H1 (cell line): ENCODE measurements at regions not wholly inside any gene's neighbourhood (a gene's known extent, or its start where the extent isn't known, plus 50 kb on each side); places are given as distances from the start of the nearest gene placed in this dataset.

ENCODE experiments used
- CTCF ChIA-PET: fragments of 300-600 bp; sonication (Branson Sonifier 250); formaldehyde crosslinking; loops from one replicate; lab custom pipeline; 2021; ENCODE audit not compliant: partially characterized antibody; lab: Charles Lee
- POLR2A ChIA-PET: fragments of 300-600 bp; sonication (Branson Sonifier 250); formaldehyde crosslinking; loops from one replicate; lab custom pipeline; 2021; ENCODE audit warnings: inconsistent platforms; ENCODE audit not compliant: partially characterized antibody; lab: Charles Lee
- DNase-seq, 2 experiments: peaks; one replicate each; pipeline versions ENCODE4 v3.0.0 to v3.0.0-alpha.2; 2010 to 2022; ENCODE audit warnings: low spot score in 2 of 2, low read depth in 1 of 2, mixed read lengths in 1 of 2
- FAIRE-seq: peaks from 2 replicates; lab custom pipeline; 2011; peaks lifted over from hg19 to GRCh38; lab: Jason Lieb, UNC
- H2AFZ ChIP-seq: 2 replicates; pipeline ENCODE4 v1.8.1; 2012; ENCODE audit warnings: low read length, inconsistent platforms
- H2AK5ac ChIP-seq: 2 replicates; pipeline ENCODE4 v1.6.1; 2013; ENCODE audit warnings: low read depth, low read length
- H2BK120ac ChIP-seq: replicated peaks from 2 replicates; pipeline ENCODE3; 2013; ENCODE audit warnings: low read depth, low read length, inconsistent platforms
- H2BK12ac ChIP-seq: 2 replicates; pipeline ENCODE4 v1.6.1; 2013; ENCODE audit warnings: low read depth, low read length
- H2BK15ac ChIP-seq: 2 replicates; pipeline ENCODE4 v1.6.1; 2013; ENCODE audit warnings: low read length
- H2BK20ac ChIP-seq: 2 replicates; pipeline ENCODE4 v1.6.1; 2013; ENCODE audit warnings: low read length
- H2BK5ac ChIP-seq: 2 replicates; pipeline ENCODE4 v1.6.1; 2013; ENCODE audit warnings: low read depth, low read length
- H3K14ac ChIP-seq: 2 replicates; pipeline ENCODE4 v1.6.1; 2013; ENCODE audit warnings: inconsistent platforms; ENCODE audit not compliant: insufficient read length
- H3K18ac ChIP-seq: 2 replicates; pipeline ENCODE4 v1.6.1; 2013; ENCODE audit warnings: low read length; ENCODE audit errors: extremely low read depth
- H3K23ac ChIP-seq: 2 replicates; pipeline ENCODE4 v1.6.1; 2013; ENCODE audit warnings: inconsistent platforms; ENCODE audit not compliant: insufficient read length
- H3K23me2 ChIP-seq: 2 replicates; pipeline ENCODE4 v1.6.1; 2013; ENCODE audit warnings: low read depth, low read length
- H3K27ac ChIP-seq: 2 replicates; pipeline ENCODE4 v1.6.1; 2011; ENCODE audit warnings: low read depth, low read length, inconsistent platforms
- H3K27me3 ChIP-seq, 4 experiments: replicated peaks in 1 of 4; 1 replicate in 1 of 4; 2 replicates in 3 of 4; pipeline versions ENCODE4 v1.6.1 to v1.8.1; 2011 to 2013; ENCODE audit warnings: low read length in 3 of 4, mild to moderate bottlenecking in 3 of 4, inconsistent platforms in 2 of 4, mixed read lengths in 2 of 4, moderate library complexity in 1 of 4; ENCODE audit not compliant: control insufficient read depth in 3 of 4, insufficient read depth in 3 of 4; ENCODE audit errors: extremely low read depth in 1 of 4
- H3K36me3 ChIP-seq, 4 experiments: 2 replicates each; pipeline versions ENCODE4 v1.6.1 to v1.8.1; 2011 to 2013; ENCODE audit warnings: mild to moderate bottlenecking in 4 of 4, low read length in 3 of 4, moderate library complexity in 2 of 4, control low read depth in 1 of 4, inconsistent platforms in 1 of 4; ENCODE audit not compliant: insufficient read depth in 4 of 4, control insufficient read depth in 2 of 4
- H3K4ac ChIP-seq: replicated peaks from 2 replicates; pipeline ENCODE3; 2013; ENCODE audit warnings: low read length, low read depth, mixed read lengths, inconsistent platforms; ENCODE audit not compliant: insufficient read length
- H3K4me1 ChIP-seq, 4 experiments: replicated peaks in 1 of 4; 1 replicate in 1 of 4; 2 replicates in 3 of 4; pipeline versions ENCODE4 v1.6.1 to v1.8.1; 2011 to 2013; ENCODE audit warnings: low read length in 3 of 4, inconsistent platforms in 2 of 4, mixed read lengths in 1 of 4; ENCODE audit not compliant: insufficient read depth in 4 of 4, control insufficient read depth in 3 of 4
- H3K4me2 ChIP-seq, 2 experiments: 2 replicates each; pipeline versions ENCODE4 v1.6.1 to v1.8.1; 2011 to 2013; ENCODE audit warnings: low read depth in 2 of 2, low read length in 2 of 2, control low read depth in 1 of 2, inconsistent platforms in 1 of 2, mild to moderate bottlenecking in 1 of 2; ENCODE audit not compliant: insufficient read depth in 1 of 2
- H3K4me3 ChIP-seq, 4 experiments: fragments of 200-600, 300-600 bp in 1 of 4; sonication (generic), shearing (Covaris generic), sonication (Bioruptor Twin) in 1 of 4; 2 replicates each; pipeline versions ENCODE4 v1.5.1 to v1.8.1; 2011 to 2016; ENCODE audit warnings: low read length in 4 of 4, low read depth in 3 of 4, control low read depth in 2 of 4, inconsistent platforms in 2 of 4, mild to moderate bottlenecking in 2 of 4, mixed read lengths in 1 of 4, moderate library complexity in 1 of 4; ENCODE audit not compliant: insufficient read depth in 2 of 4; ENCODE audit errors: extremely low read depth in 1 of 4
- H3K56ac ChIP-seq: replicated peaks from 2 replicates; pipeline ENCODE3; 2013; ENCODE audit warnings: low read depth, mild to moderate bottlenecking, mixed read lengths, low read length, inconsistent platforms; ENCODE audit not compliant: insufficient read length
- H3K79me1 ChIP-seq: 2 replicates; pipeline ENCODE4 v1.6.1; 2013; ENCODE audit warnings: low read depth, low read length, control low read depth
- H3K79me2 ChIP-seq, 2 experiments: 2 replicates each; pipeline versions ENCODE4 v1.6.1 to v1.8.1; 2012 to 2013; ENCODE audit warnings: low read length in 2 of 2, mild to moderate bottlenecking in 2 of 2, inconsistent platforms in 1 of 2; ENCODE audit not compliant: insufficient read depth in 2 of 2, control insufficient read depth in 1 of 2
- H3K9ac ChIP-seq, 4 experiments: replicated peaks in 1 of 4; 1 replicate in 1 of 4; 2 replicates in 3 of 4; pipeline versions ENCODE4 v1.6.1 to v1.8.1; 2011 to 2013; ENCODE audit warnings: low read depth in 3 of 4, low read length in 3 of 4, control low read depth in 2 of 4, mild to moderate bottlenecking in 2 of 4, moderate library complexity in 2 of 4, inconsistent platforms in 1 of 4; ENCODE audit errors: extremely low read depth in 1 of 4
- H3K9me3 ChIP-seq, 2 experiments: 2 replicates each; pipeline versions ENCODE4 v1.6.1 to v1.8.1; 2012 to 2013; ENCODE audit warnings: mild to moderate bottlenecking in 2 of 2, moderate library complexity in 2 of 2, control low read depth in 1 of 2, inconsistent platforms in 1 of 2, low read depth in 1 of 2, low read length in 1 of 2, mixed read lengths in 1 of 2; ENCODE audit not compliant: insufficient read depth in 2 of 2
- H4K20me1 ChIP-seq, 2 experiments: replicated peaks in 1 of 2; 2 replicates each; pipeline versions ENCODE3 to v1.8.1; 2011 to 2013; ENCODE audit warnings: inconsistent platforms in 2 of 2, low read length in 2 of 2, mild to moderate bottlenecking in 1 of 2; ENCODE audit not compliant: insufficient read depth in 2 of 2, control insufficient read depth in 1 of 2
- H4K5ac ChIP-seq: 2 replicates; pipeline ENCODE4 v1.6.1; 2013; ENCODE audit warnings: low read length, low read depth, mixed read lengths, inconsistent platforms; ENCODE audit not compliant: insufficient read length
- H4K8ac ChIP-seq: 2 replicates; pipeline ENCODE4 v1.8.0; 2013; ENCODE audit warnings: mild to moderate bottlenecking, moderate library complexity, low read length, inconsistent platforms; ENCODE audit not compliant: insufficient read depth; ENCODE audit errors: extremely low read depth
- H4K91ac ChIP-seq: replicated peaks from 2 replicates; pipeline ENCODE3; 2013; ENCODE audit warnings: low read length, mixed read lengths, inconsistent platforms; ENCODE audit not compliant: insufficient read length
- EGR1 ChIP-seq: IDR thresholded peaks from 2 replicates; pipeline ENCODE4 v1.6.1; 2011; ENCODE audit warnings: low read depth, low read length, borderline replicate concordance
- GABPA ChIP-seq: IDR thresholded peaks from 2 replicates; pipeline ENCODE4 v1.6.1; 2011; ENCODE audit warnings: mild to moderate bottlenecking, low read length, moderate library complexity, borderline replicate concordance; ENCODE audit not compliant: insufficient read depth
- HDAC2 ChIP-seq, 2 experiments: fragments of 300-600 bp in 1 of 2; sonication (generic) in 1 of 2; IDR thresholded peaks; 2 replicates each; pipeline ENCODE4 v1.6.1; 2011 to 2012; ENCODE audit warnings: low read depth in 2 of 2, low read length in 2 of 2, mild to moderate bottlenecking in 2 of 2, moderate library complexity in 2 of 2, borderline replicate concordance in 1 of 2, inconsistent platforms in 1 of 2
- POU5F1 ChIP-seq: IDR thresholded peaks from 2 replicates; pipeline ENCODE4 v1.6.1; 2011; ENCODE audit warnings: low read depth, mild to moderate bottlenecking, low read length, moderate library complexity
- SIX5 ChIP-seq: IDR thresholded peaks from 2 replicates; pipeline ENCODE4 v1.6.1; 2011; ENCODE audit warnings: mild to moderate bottlenecking, low read depth, low read length
- SRF ChIP-seq: IDR thresholded peaks from 2 replicates; pipeline ENCODE4 v1.6.1; 2011; ENCODE audit warnings: mild to moderate bottlenecking, low read depth, low read length, moderate library complexity
- TBP ChIP-seq: IDR thresholded peaks from 2 replicates; pipeline ENCODE4 v1.6.1; 2011; ENCODE audit warnings: low read depth, low read length, improper control_type of control experiment
- WGBS, 2 experiments: shearing (Covaris generic) in 1 of 2; methylation state at CpG; one replicate each; pipeline versions ENCODE4 v1.1.6 to v1.1.7; 2013 to 2015; ENCODE audit warnings: low lambda C conversion rate in 2 of 2, mixed read lengths in 2 of 2, inconsistent platforms in 1 of 2, low coverage in 1 of 2, missing lambda C conversion rate in 1 of 2; ENCODE audit not compliant: insufficient replicate concordance in 2 of 2, insufficient coverage in 1 of 2, insufficient read length in 1 of 2; ENCODE audit errors: extremely low coverage in 1 of 2, missing lambda C conversion rate in 1 of 2; 5-methylcytosine and 5-hydroxymethylcytosine counted together

GRCh38 chr18:27240383-27240782 lies 55.3 kb upstream of the CHST9 start:
- TF ChIP-seq EGR1 (no peak), GABPA (no peak), TBP (no peak), SIX5 (no peak), SRF (no peak), POU5F1 (no peak), HDAC2 (IDR thresholded peaks at IDR 0.05; ENCODE audit: borderline replicate concordance in 1 of 2, low read depth in 2 of 2, low read length in 2 of 2) (no peak)
- H4K20me1 ChIP-seq: no peaks in the 10 kb centered on the region
- H3K14ac ChIP-seq: no peak overlapping the region
- H2AK5ac ChIP-seq: no peak overlapping the region
- no peak for DNase-seq
- 90% methylated on average over 3 of the region's 3 CpGs; no CpG with 5 or more reads in 1 of the 2 experiments for WGBS, 2 experiments
- no peaks in the 10 kb centered on the region for H3K27me3 ChIP-seq
- H3K18ac ChIP-seq: no peak overlapping the region
- H2BK5ac ChIP-seq: no peak overlapping the region
- H3K36me3 ChIP-seq: no peaks in the 10 kb centered on the region
- ChIA-PET POLR2A (no interaction called here), CTCF (no interaction called here)
- H2BK12ac ChIP-seq: no peak overlapping the region
- H2AFZ ChIP-seq: no peak overlapping the region
- H3K9me3 ChIP-seq: no peaks in the 10 kb centered on the region
- no peak overlapping the region for H4K8ac ChIP-seq
- no peak overlapping the region for H3K56ac ChIP-seq
- no peaks in the 10 kb centered on the region for H3K23me2 ChIP-seq
- no peak overlapping the region for H3K23ac ChIP-seq
- no peak overlapping the region for H3K4me3 ChIP-seq
- H3K27ac ChIP-seq: no peak overlapping the region
- H4K91ac ChIP-seq: no peak overlapping the region
- H3K4me1 ChIP-seq: peaks cover 0 to 3% (median 0%) of the 10 kb centered on the region in 4 experiments; a peak in 2 of 7 replicates
- H3K4ac ChIP-seq: no peak overlapping the region
- no peak overlapping the region for H2BK120ac ChIP-seq
- H3K4me2 ChIP-seq: no peak overlapping the region
- no peak overlapping the region for H3K9ac ChIP-seq
- H2BK20ac ChIP-seq: no peak overlapping the region
- no peaks in the 10 kb centered on the region for H3K79me2 ChIP-seq
- FAIRE-seq: no peak
- H2BK15ac ChIP-seq: no peak overlapping the region
- no peak overlapping the region for H4K5ac ChIP-seq
- no peaks in the 10 kb centered on the region for H3K79me1 ChIP-seq
